ENCODE measurements at regions not wholly inside any gene's neighbourhood (a gene's known extent, or its start where the extent isn't known, plus 50 kb on each side); places are given as distances from the start of the nearest gene placed in this dataset.

DNA sequence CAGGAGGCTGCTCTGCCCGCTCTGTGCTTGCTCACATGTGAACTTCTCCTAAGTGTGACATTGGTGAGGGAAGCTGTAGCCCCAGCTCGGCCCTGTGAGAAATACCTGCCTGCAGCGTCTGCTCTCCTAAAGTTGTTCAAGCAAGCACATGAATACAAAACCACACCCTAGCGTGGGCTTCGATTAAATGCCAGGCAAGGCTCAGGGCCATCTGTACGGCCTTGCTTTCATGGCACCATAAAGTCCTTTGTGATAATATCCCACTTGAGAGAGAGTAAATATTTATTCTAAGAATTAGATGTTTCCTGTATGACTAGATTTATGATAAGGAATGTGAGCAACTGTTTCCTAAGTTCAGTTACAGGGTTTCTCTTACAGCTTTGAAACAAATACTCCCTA lies 262.8 kb upstream of the KLF14 start:
- DNase-seq (ENCODE audit: low read depth), result no peak
- no peak overlapping the region for H3K4me3 ChIP-seq (ENCODE audit: low read length)
- TF ChIP-seq, protein P1, sequence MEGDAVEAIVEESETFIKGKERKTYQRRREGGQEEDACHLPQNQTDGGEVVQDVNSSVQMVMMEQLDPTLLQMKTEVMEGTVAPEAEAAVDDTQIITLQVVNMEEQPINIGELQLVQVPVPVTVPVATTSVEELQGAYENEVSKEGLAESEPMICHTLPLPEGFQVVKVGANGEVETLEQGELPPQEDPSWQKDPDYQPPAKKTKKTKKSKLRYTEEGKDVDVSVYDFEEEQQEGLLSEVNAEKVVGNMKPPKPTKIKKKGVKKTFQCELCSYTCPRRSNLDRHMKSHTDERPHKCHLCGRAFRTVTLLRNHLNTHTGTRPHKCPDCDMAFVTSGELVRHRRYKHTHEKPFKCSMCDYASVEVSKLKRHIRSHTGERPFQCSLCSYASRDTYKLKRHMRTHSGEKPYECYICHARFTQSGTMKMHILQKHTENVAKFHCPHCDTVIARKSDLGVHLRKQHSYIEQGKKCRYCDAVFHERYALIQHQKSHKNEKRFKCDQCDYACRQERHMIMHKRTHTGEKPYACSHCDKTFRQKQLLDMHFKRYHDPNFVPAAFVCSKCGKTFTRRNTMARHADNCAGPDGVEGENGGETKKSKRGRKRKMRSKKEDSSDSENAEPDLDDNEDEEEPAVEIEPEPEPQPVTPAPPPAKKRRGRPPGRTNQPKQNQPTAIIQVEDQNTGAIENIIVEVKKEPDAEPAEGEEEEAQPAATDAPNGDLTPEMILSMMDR (conservative IDR thresholded peaks at IDR 0.05; ENCODE audit: low read depth, low read length), result no peak

DNA sequence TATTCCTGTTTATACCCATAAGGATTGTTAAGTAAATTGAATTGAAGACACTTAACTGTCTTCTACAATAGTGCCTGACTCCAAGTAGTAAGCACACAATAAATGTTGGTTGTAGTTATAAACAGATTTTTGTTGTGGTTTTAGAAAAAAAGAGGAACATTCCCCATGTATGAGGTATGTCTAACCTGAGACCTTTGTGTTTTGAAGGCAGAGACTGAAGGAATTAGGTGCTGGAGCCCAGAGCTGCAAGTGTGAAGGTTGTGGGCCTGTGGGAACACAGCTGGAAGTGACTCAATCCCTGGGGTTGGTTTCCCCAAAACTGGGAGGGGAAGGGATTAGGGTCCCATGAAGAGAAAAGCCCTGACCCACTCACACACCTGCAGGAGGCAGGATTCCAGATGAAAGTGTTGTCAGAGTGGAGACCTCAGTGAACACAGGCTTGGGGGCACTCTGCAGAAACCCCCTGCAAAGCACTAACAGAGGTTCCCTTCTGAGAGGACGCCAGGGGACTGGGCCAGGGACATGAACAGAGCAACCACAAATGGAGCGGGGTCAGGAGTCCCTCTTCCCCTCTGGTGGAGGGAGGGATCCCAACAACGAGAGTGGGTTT lies 265.1 kb upstream of the KLF14 start:
- H3K4me3 ChIP-seq (ENCODE audit: low read length), result no peak overlapping the region
- peak; percentile 32 for DNase-seq (ENCODE audit: low read depth)
- TF ChIP-seq, protein P1 (conservative IDR thresholded peaks at IDR 0.05; ENCODE audit: low read depth, low read length), result no peak

DNA sequence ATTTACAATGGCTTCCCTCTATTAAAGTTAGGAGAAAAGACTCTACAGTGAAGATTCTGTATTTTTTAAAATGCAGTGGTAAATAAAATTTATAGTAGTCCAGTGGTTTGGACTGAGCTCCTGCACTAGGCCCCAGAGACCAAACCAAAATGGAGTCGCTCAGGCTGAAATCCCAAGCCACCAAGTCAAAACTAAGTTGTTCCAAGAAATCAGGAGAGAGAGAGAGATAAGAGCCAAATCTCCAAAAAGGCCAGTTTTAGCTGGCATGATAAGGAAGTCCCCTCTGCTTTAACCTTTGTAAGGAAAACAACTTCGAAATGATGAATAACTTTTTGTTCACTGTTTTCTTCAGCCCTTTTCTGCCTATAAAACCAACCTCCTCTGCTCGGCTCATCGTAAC lies 265.9 kb upstream of the KLF14 start:
- no peak overlapping the region for H3K4me3 ChIP-seq (ENCODE audit: low read length)
- no peak for DNase-seq (ENCODE audit: low read depth)
- TF ChIP-seq, protein P1 (conservative IDR thresholded peaks at IDR 0.05; ENCODE audit: low read depth, low read length), result no peak

DNA sequence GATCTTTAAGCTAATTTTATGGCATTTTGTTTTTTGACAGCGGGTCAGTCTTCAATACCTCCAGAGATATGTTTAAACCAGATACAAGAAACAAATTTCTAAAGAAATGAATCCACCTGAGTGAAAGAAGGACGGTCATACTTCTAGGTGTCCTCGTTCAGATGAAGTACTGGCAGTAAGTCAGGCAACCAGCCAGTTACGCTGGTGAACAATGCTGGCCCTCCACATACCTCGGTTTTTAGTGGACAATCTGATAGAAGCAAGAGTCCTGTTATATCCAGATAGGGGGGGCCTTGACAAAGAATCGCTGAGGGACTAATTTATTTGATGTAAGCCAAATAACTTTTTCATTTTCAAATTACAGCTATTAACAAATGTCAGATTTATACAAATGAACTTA lies 266.4 kb upstream of the KLF14 start:
- no peak overlapping the region for H3K4me3 ChIP-seq (ENCODE audit: low read length)
- no peak for DNase-seq (ENCODE audit: low read depth)
- TF ChIP-seq, protein P1 (conservative IDR thresholded peaks at IDR 0.05; ENCODE audit: low read depth, low read length), result no peak

DNA sequence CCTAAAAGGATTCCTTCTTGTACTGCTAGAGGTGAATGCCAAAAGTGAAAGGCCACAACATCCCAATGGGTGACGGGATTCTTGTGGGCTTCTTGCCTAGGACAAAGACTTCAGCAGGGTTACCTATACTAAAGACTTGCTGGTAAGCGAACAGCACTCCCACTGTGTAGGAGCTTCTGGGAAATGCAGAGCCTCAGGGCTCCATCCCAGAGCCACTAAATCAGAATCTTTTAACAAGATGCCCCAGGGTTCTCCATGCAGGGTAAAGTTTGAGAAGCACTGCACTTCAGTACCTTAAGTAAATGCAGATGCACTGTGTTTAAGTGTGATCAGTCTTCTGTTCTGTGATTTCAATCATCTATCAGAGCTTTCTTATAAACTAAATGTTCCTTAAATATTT lies 266.9 kb upstream of the KLF14 start:
- DNase-seq (ENCODE audit: low read depth), result no peak
- no peak overlapping the region for H3K4me3 ChIP-seq (ENCODE audit: low read length)
- TF ChIP-seq, protein P1 (conservative IDR thresholded peaks at IDR 0.05; ENCODE audit: low read depth, low read length), result no peak

DNA sequence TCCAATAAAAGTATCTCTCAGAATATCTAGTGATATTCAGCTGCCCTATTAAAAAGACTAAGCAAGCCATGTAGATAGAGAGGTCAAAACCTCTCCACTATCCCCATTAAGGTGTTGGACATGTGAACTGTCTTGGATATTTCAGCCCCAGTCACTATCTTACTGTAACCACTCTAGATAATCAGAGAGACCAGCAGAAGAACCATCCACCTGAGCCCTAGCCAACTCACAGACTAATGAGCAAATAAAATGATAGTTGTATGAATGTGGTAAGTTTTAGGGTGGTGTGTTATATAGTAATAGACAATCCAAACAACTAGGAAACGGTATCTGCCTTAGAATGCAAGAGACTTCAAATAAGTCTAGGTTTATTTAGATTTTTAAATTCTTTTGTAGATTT lies 268.6 kb upstream of the KLF14 start:
- no peak for DNase-seq (ENCODE audit: low read depth)
- TF ChIP-seq, protein P1 (conservative IDR thresholded peaks at IDR 0.05; ENCODE audit: low read depth, low read length), result no peak
- no peak overlapping the region for H3K4me3 ChIP-seq (ENCODE audit: low read length)

DNA sequence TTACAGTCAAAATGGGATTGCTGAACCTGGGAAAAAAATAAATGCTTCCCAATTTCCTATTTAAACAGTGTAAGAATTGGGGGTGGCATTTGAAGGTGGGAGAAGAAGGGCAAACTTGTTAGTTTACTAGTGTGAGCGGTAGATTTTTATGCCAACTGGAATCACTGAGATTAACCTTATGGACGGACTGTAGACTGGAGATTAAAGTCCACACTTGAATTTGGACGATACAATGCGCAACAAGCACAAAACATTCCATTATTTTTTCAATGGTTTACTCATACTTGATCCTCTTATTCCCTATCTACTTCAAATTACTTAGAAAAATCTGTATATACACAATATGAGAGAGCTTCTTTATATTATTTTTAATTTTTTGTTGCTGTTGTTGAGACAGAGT lies 269.6 kb upstream of the KLF14 start:
- no peak overlapping the region for H3K4me3 ChIP-seq (ENCODE audit: low read length)
- TF ChIP-seq, protein P1 (conservative IDR thresholded peaks at IDR 0.05; ENCODE audit: low read depth, low read length), result no peak
- no peak for DNase-seq (ENCODE audit: low read depth)
